Endothelial cell (in vitro differentiated cells): ENCODE measurements at regions not wholly inside any gene's neighbourhood (a gene's known extent, or its start where the extent isn't known, plus 50 kb on each side); places are given as distances from the start of the nearest gene placed in this dataset.

Source experiments
- DNase-seq: peaks from one replicate; pipeline ENCODE4 v3.0.0; 2021; ENCODE audit warnings: low spot score
- H3K27ac Mint-ChIP-seq: one replicate; pipeline ENCODE4 v1.8.0; 2021; ENCODE audit warnings: mixed read lengths, inconsistent platforms; ENCODE audit not compliant: unreplicated experiment
- H3K27me3 Mint-ChIP-seq: one replicate; pipeline ENCODE4 v1.8.0; 2021; ENCODE audit warnings: mild to moderate bottlenecking, moderate library complexity, mixed read lengths, inconsistent platforms; ENCODE audit not compliant: unreplicated experiment
- H3K36me3 Mint-ChIP-seq: one replicate; pipeline ENCODE4 v1.8.0; 2021; ENCODE audit warnings: mild to moderate bottlenecking, low read depth, mixed read lengths, inconsistent platforms; ENCODE audit not compliant: unreplicated experiment
- H3K4me1 Mint-ChIP-seq: one replicate; pipeline ENCODE4 v1.8.0; 2021; ENCODE audit warnings: mild to moderate bottlenecking, mixed read lengths, inconsistent platforms; ENCODE audit not compliant: unreplicated experiment
- H3K4me3 Mint-ChIP-seq: one replicate; pipeline ENCODE4 v1.8.0; 2021; ENCODE audit warnings: mild to moderate bottlenecking, mixed read lengths, inconsistent platforms; ENCODE audit not compliant: unreplicated experiment
- H3K9me3 Mint-ChIP-seq: one replicate; pipeline ENCODE4 v1.8.0; 2021; ENCODE audit warnings: mixed read lengths, inconsistent platforms; ENCODE audit not compliant: unreplicated experiment
- TF ChIP-seq, protein P1 (sequence below): fragments of 200-600 bp; sonication (generic); IDR thresholded peaks from one replicate; pipeline ENCODE4 v1.5.0; 2021; ENCODE audit warnings: antibody characterized with exemption; ENCODE audit not compliant: unreplicated experiment

DNA sequence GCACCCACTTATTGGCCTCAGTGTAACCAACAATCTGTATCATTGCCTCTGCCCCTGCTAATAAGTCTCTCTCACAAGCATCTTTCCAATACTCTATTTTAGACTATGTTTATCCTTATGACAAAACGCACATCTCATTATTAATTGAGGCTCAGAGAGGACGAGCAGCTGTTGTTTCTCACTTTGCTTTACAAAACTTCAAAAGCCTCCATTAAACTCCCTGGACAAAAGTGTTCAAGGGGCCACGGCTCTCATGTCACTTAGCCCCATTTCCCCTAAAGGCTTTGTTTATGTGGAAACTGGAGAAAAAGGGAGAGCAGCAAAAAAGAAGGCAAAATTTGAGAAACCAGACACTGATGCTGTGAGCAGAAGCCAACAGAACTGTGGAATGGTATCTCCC, 180.0 kb upstream of the LNX1 start:
- Mint-ChIP-seq H3K4me1 (no peaks in the 10 kb centered on the region), H3K27me3 (peaks cover 2% of the 10 kb centered on the region), H3K36me3 (no peaks in the 10 kb centered on the region), H3K27ac (no peak overlapping the region), H3K9me3 (no peaks in the 10 kb centered on the region), H3K4me3 (no peak overlapping the region)
- TF ChIP-seq, protein P1, sequence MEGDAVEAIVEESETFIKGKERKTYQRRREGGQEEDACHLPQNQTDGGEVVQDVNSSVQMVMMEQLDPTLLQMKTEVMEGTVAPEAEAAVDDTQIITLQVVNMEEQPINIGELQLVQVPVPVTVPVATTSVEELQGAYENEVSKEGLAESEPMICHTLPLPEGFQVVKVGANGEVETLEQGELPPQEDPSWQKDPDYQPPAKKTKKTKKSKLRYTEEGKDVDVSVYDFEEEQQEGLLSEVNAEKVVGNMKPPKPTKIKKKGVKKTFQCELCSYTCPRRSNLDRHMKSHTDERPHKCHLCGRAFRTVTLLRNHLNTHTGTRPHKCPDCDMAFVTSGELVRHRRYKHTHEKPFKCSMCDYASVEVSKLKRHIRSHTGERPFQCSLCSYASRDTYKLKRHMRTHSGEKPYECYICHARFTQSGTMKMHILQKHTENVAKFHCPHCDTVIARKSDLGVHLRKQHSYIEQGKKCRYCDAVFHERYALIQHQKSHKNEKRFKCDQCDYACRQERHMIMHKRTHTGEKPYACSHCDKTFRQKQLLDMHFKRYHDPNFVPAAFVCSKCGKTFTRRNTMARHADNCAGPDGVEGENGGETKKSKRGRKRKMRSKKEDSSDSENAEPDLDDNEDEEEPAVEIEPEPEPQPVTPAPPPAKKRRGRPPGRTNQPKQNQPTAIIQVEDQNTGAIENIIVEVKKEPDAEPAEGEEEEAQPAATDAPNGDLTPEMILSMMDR = no peak
- no peak for DNase-seq

GRCh38 chr4:53767482-53767881, 176.2 kb upstream of the LNX1 start:
- no peaks in the 10 kb centered on the region for H3K4me1 Mint-ChIP-seq
- H3K27me3 Mint-ChIP-seq = peaks cover 2% of the 10 kb centered on the region
- no peaks in the 10 kb centered on the region for H3K36me3 Mint-ChIP-seq
- TF ChIP-seq, protein P1 = no peak
- H3K4me3 Mint-ChIP-seq = no peak overlapping the region
- H3K9me3 Mint-ChIP-seq = no peaks in the 10 kb centered on the region
- no peak for DNase-seq
- no peak overlapping the region for H3K27ac Mint-ChIP-seq

GRCh38 chr4:53764761-53765490, 173.6 kb upstream of the LNX1 start:
- H3K36me3 Mint-ChIP-seq = no peaks in the 10 kb centered on the region
- no peaks in the 10 kb centered on the region for H3K9me3 Mint-ChIP-seq
- H3K4me1 Mint-ChIP-seq = no peaks in the 10 kb centered on the region
- H3K27ac Mint-ChIP-seq = no peak overlapping the region
- no peak for DNase-seq
- TF ChIP-seq, protein P1 = no peak
- H3K4me3 Mint-ChIP-seq = no peak overlapping the region
- H3K27me3 Mint-ChIP-seq = no peaks in the 10 kb centered on the region

DNA sequence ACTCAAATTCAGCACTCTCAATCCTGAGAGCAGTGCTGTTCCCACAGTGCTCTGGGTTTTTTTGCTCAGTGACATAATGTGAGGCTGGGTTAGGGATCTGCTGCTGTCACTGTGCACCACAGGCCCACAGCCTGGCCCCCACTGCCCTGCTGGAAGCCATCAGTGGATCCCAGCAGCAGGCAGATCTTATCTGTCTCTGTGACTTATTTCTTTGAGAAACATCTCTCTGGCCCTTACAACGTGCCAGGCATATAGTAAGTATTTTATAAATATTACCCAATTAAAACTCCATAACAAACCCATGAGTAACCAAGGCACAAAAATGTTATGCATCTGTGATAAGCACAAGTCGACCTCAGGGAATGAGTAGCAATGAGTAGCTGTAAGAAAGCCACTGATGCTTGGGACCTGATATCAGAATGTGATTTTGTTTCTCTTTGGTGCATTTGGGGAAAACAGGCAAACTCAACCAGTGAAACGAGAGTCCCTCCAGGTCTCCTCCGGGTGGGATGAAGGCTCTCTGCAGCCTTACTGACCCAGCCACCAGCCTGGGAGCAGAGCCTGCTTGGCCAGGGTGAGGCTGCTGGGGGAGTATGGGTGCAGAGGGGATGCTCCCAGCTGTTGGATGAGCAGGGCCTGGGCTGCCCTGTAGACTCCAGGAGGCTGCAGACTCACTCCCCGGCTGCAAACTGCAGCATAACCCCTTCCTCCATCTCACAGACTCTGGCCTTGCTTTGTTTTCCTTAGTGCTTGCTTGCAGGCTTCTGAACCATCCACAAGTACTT, 172.7 kb upstream of the LNX1 start:
- DNase-seq = no peak
- Mint-ChIP-seq H3K4me1 (no peaks in the 10 kb centered on the region), H3K4me3 (no peak overlapping the region), H3K36me3 (no peaks in the 10 kb centered on the region), H3K27ac (no peak overlapping the region), H3K27me3 (no peaks in the 10 kb centered on the region), H3K9me3 (no peaks in the 10 kb centered on the region)
- TF ChIP-seq, protein P1 = no peak

GRCh38 chr4:53755656-53756055, 164.4 kb upstream of the LNX1 start:
- no peaks in the 10 kb centered on the region for H3K4me1 Mint-ChIP-seq
- TF ChIP-seq, protein P1 = no peak
- no peaks in the 10 kb centered on the region for H3K27me3 Mint-ChIP-seq
- no peak overlapping the region for H3K4me3 Mint-ChIP-seq
- no peak overlapping the region for H3K27ac Mint-ChIP-seq
- no peak for DNase-seq
- no peaks in the 10 kb centered on the region for H3K9me3 Mint-ChIP-seq
- H3K36me3 Mint-ChIP-seq = no peaks in the 10 kb centered on the region
